T-helper 2 cell (primary cell): ENCODE measurements at regions not wholly inside any gene's neighbourhood (a gene's known extent, or its start where the extent isn't known, plus 50 kb on each side); places are given as distances from the start of the nearest gene placed in this dataset.

Experiments used
- DNase-seq, 5 experiments: peaks; one replicate each; pipeline versions ENCODE4 v3.0.0 to v3.0.0-alpha.2; 2012 to 2022

GRCh38 chr17:34110315-34110714 is 144.8 kb upstream of the CCL2 start:
- no peak for DNase-seq

GRCh38 chr17:34113089-34113488 is 142.0 kb upstream of the CCL2 start:
- DNase-seq = no peak

- DNase-seq = no peak
These were observed 140.9 kb upstream of the CCL2 start for GRCh38 chr17:34114174-34114573.

- no peak for DNase-seq
These were observed 138.8 kb upstream of the CCL2 start for GRCh38 chr17:34116306-34116705.

GRCh38 chr17:34117332-34117731 is 137.8 kb upstream of the CCL2 start:
- no peak for DNase-seq

- DNase-seq = no peak
These were observed 137.3 kb upstream of the CCL2 start for GRCh38 chr17:34117811-34118210.

- no peak for DNase-seq
These were observed 136.5 kb upstream of the CCL2 start for GRCh38 chr17:34118564-34118963.

- DNase-seq = no peak
These were observed 133.8 kb upstream of the CCL2 start for GRCh38 chr17:34121311-34121710.

- DNase-seq = no peak
These were observed 132.6 kb upstream of the CCL2 start for GRCh38 chr17:34122515-34122914.

- no peak for DNase-seq
These were observed 130.1 kb upstream of the CCL2 start for GRCh38 chr17:34125010-34125409.

GRCh38 chr17:34125921-34126320 is 129.2 kb upstream of the CCL2 start:
- DNase-seq = no peak

- no peak for DNase-seq
These were observed 128.6 kb upstream of the CCL2 start for GRCh38 chr17:34126496-34126895.

GRCh38 chr17:34126965-34127364 is 128.1 kb upstream of the CCL2 start:
- DNase-seq = no peak

GRCh38 chr17:34130544-34130943 is 124.5 kb upstream of the CCL2 start:
- no peak for DNase-seq

- DNase-seq = no peak
These were observed 123.7 kb upstream of the CCL2 start for GRCh38 chr17:34131386-34131785.

- no peak for DNase-seq
These were observed 121.7 kb upstream of the CCL2 start for GRCh38 chr17:34133350-34133749.

GRCh38 chr17:34135841-34136240 is 119.2 kb upstream of the CCL2 start:
- DNase-seq = no peak

GRCh38 chr17:34140006-34140405 is 115.1 kb upstream of the CCL2 start:
- DNase-seq = no peak

- DNase-seq = no peak
These were observed 113.5 kb upstream of the CCL2 start for GRCh38 chr17:34141590-34141989.

GRCh38 chr17:34143430-34143829 is 111.7 kb upstream of the CCL2 start:
- no peak for DNase-seq

- DNase-seq = peak in 4 of 5 experiments; percentile 5 to 43 (median 18)
These were observed 108.5 kb upstream of the CCL2 start for GRCh38 chr17:34146440-34147043.

- DNase-seq = no peak
These were observed 104.0 kb upstream of the CCL2 start for GRCh38 chr17:34151102-34151501.

GRCh38 chr17:34153991-34154390 is 101.1 kb upstream of the CCL2 start:
- DNase-seq = no peak

GRCh38 chr17:34154961-34155730 is 99.9 kb upstream of the CCL2 start:
- peak in 1 of 5 experiments; percentile 71 for DNase-seq

GRCh38 chr17:34155947-34156346 is 99.1 kb upstream of the CCL2 start:
- DNase-seq = no peak
